B cell (primary cell): ENCODE measurements at regions not wholly inside any gene's neighbourhood (a gene's known extent, or its start where the extent isn't known, plus 50 kb on each side); places are given as distances from the start of the nearest gene placed in this dataset.

Experiments used
- ATAC-seq: fragments of 200-7000 bp; cut with Tn5 transposase; one replicate; pipeline ENCODE4 v1.10.0; 2021; ENCODE audit warnings: low read depth, mild to moderate bottlenecking, moderate number of reproducible peaks, moderate library complexity
- CTCF ChIA-PET: fragments of 350-600 bp; sonication (Branson Sonifier 250); formaldehyde crosslinking; loops from one replicate; lab custom pipeline; 2021; ENCODE audit warnings: antibody characterized with exemption, inconsistent platforms; lab: Charles Lee
- POLR2A ChIA-PET: fragments of 350-600 bp; sonication (Branson Sonifier 250); formaldehyde crosslinking; loops from one replicate; lab custom pipeline; 2021; ENCODE audit warnings: antibody characterized with exemption; lab: Charles Lee
- DNase-seq: peaks from one replicate; pipeline ENCODE4 v3.0.0; 2013
- H2AFZ ChIP-seq: 2 replicates; pipeline ENCODE4 v1.6.1; 2012; ENCODE audit warnings: mild to moderate bottlenecking, low read depth, low read length; ENCODE audit not compliant: insufficient read depth, poor library complexity, severe bottlenecking
- H3K27ac ChIP-seq, 2 donors: 1 replicate in 1 of 2; 2 replicates in 1 of 2; pipeline ENCODE4 v1.5.1; 2012 to 2013; ENCODE audit warnings: low read length in 2 of 2, mild to moderate bottlenecking in 2 of 2, moderate library complexity in 1 of 2
- H3K27me3 ChIP-seq, 4 experiments: fragments of 200-600 bp in 1 of 4; sonication (generic) in 1 of 4; replicated peaks in 1 of 4; 1 replicate in 2 of 4; 2 replicates in 2 of 4; pipeline versions ENCODE4 v1.6.1 to v1.7.0; 2013 to 2016; ENCODE audit warnings: low read length in 3 of 4, mild to moderate bottlenecking in 2 of 4, mixed read lengths in 1 of 4, moderate library complexity in 1 of 4; ENCODE audit not compliant: insufficient read depth in 4 of 4, control insufficient read depth in 3 of 4; ENCODE audit errors: control extremely low read depth in 1 of 4
- H3K36me3 ChIP-seq, 2 experiments: replicated peaks in 1 of 2; 1 replicate in 1 of 2; 2 replicates in 1 of 2; pipeline versions ENCODE4 v1.6.1 to v1.7.1; 2013; ENCODE audit warnings: low read length in 1 of 2; ENCODE audit not compliant: insufficient read depth in 2 of 2, control insufficient read depth in 1 of 2; ENCODE audit errors: control extremely low read depth in 1 of 2, extremely low read depth in 1 of 2
- H3K4me1 ChIP-seq, 2 donors: fragments of 200-600 bp in 1 of 2; sonication (generic) in 1 of 2; 1 replicate in 1 of 2; 2 replicates in 1 of 2; pipeline versions ENCODE4 v1.5.1 to v1.6.1; 2013 to 2017; ENCODE audit warnings: low read length in 2 of 2; ENCODE audit not compliant: control insufficient read depth in 2 of 2, insufficient read depth in 2 of 2
- H3K4me2 ChIP-seq: replicated peaks from 2 replicates; pipeline ENCODE3; 2012; ENCODE audit warnings: mild to moderate bottlenecking, low read depth, low read length; ENCODE audit not compliant: poor library complexity, severe bottlenecking
- H3K4me3 ChIP-seq, 5 experiments: fragments of 200-600 bp in 1 of 5; sonication (generic) in 1 of 5; 1 replicate in 3 of 5; 2 replicates in 2 of 5; pipeline versions ENCODE4 v1.5.1 to v1.7.0; 2011 to 2016; ENCODE audit warnings: low read length in 4 of 5, mild to moderate bottlenecking in 4 of 5, low read depth in 2 of 5, control low read depth in 1 of 5, moderate library complexity in 1 of 5; ENCODE audit not compliant: insufficient read depth in 1 of 5; ENCODE audit errors: control extremely low read depth in 1 of 5, extremely low read depth in 1 of 5
- H3K79me2 ChIP-seq: fragments of 200-600 bp; sonication (generic); one replicate; pipeline ENCODE4 v1.6.0; 2016; ENCODE audit warnings: low read length; ENCODE audit not compliant: control insufficient read depth, insufficient read depth
- H3K9ac ChIP-seq: fragments of 200-600 bp; sonication (generic); 2 replicates; pipeline ENCODE4 v1.6.1; 2017; ENCODE audit warnings: mild to moderate bottlenecking, low read length, moderate library complexity
- H3K9me3 ChIP-seq, 3 donors: one replicate each; pipeline versions ENCODE4 v1.6.1 to v1.7.1; 2013; ENCODE audit warnings: low read length in 2 of 3; ENCODE audit not compliant: control insufficient read depth in 2 of 3, insufficient read depth in 1 of 3; ENCODE audit errors: control extremely low read depth in 1 of 3
- H4K20me1 ChIP-seq: 2 replicates; pipeline ENCODE4 v1.6.0; 2012; ENCODE audit warnings: mild to moderate bottlenecking, low read length; ENCODE audit not compliant: insufficient read depth, control insufficient read depth, poor library complexity, severe bottlenecking
- H3K27ac Mint-ChIP-seq: one replicate; pipeline ENCODE4 v1.8.0; 2021; ENCODE audit warnings: mixed read lengths
- H3K27me3 Mint-ChIP-seq: one replicate; pipeline ENCODE4 v1.8.0; 2021; ENCODE audit warnings: mixed read lengths
- H3K4me1 Mint-ChIP-seq: one replicate; pipeline ENCODE4 v1.8.0; 2021; ENCODE audit warnings: mixed read lengths
- H3K4me3 Mint-ChIP-seq: one replicate; pipeline ENCODE4 v1.8.0; 2021; ENCODE audit warnings: mixed read lengths
- H3K9me3 Mint-ChIP-seq: one replicate; pipeline ENCODE4 v1.8.0; 2022; ENCODE audit warnings: mixed read lengths; ENCODE audit not compliant: insufficient read depth
- CTCF ChIP-seq: fragments of 200-600 bp; IDR thresholded peaks from one replicate; pipeline ENCODE4 v1.8.0; 2022; ENCODE audit warnings: antibody characterized with exemption, mild to moderate bottlenecking
- EZH2 ChIP-seq: IDR thresholded peaks from 2 replicates; pipeline ENCODE4 v1.6.1; 2012; ENCODE audit warnings: borderline replicate concordance, low read depth, mild to moderate bottlenecking, moderate library complexity, low read length; ENCODE audit not compliant: insufficient read depth, poor library complexity, severe bottlenecking
- WGBS: methylation state at CpG from one replicate; pipeline ENCODE4 v1.1.5; 2013; ENCODE audit warnings: missing lambda C conversion rate; ENCODE audit not compliant: insufficient coverage; 5-methylcytosine and 5-hydroxymethylcytosine counted together
- intact Hi-C: fragments of 100-400 bp; cut with micrococcal nuclease; formaldehyde crosslinking; loops from one replicate; pipeline ENCODE4 v1.10.0; 2022

- ATAC-seq = no peak
- Histone ChIP-seq H3K4me3 (no peak overlapping the region), H3K79me2 (no peaks in the 10 kb centered on the region), H3K27ac (no peak overlapping the region), H2AFZ (no peak overlapping the region), H3K4me2 (no peak overlapping the region), H3K9me3 (peaks cover 0 to 4% (median 0%) of the 10 kb centered on the region in 3 donors), H4K20me1 (no peaks in the 10 kb centered on the region), H3K27me3 (peaks cover 0 to 3% (median 0%) of the 10 kb centered on the region in 4 experiments), H3K36me3 (no peaks in the 10 kb centered on the region), H3K9ac (no peak overlapping the region), H3K4me1 (no peaks in the 10 kb centered on the region)
- no peaks in the 10 kb centered on the region for H3K4me1 Mint-ChIP-seq
- no peaks in the 10 kb centered on the region for H3K9me3 Mint-ChIP-seq
- ChIA-PET POLR2A (no interaction called here), CTCF (no interaction called here)
- no peak for DNase-seq
- 100% methylated on average over 2 of the region's 2 CpGs for WGBS
- no peak overlapping the region for H3K27ac Mint-ChIP-seq
- no peak overlapping the region for H3K4me3 Mint-ChIP-seq
- intact Hi-C loops = no loop called here
- TF ChIP-seq EZH2 = no peak
- TF ChIP-seq CTCF = no peak
- peaks cover 10% of the 10 kb centered on the region for H3K27me3 Mint-ChIP-seq
Measured at GRCh38 chr14:54200726-54201125, 196.1 kb upstream of the CDKN3 start.

- H3K27me3 ChIP-seq = peaks cover 0 to 3% (median 0%) of the 10 kb centered on the region in 4 experiments
- Mint-ChIP-seq H3K4me1 (no peaks in the 10 kb centered on the region), H3K27me3 (peaks cover 9% of the 10 kb centered on the region), H3K27ac (no peak overlapping the region), H3K9me3 (no peaks in the 10 kb centered on the region), H3K4me3 (no peak overlapping the region)
- no peak overlapping the region for H2AFZ ChIP-seq
- TF ChIP-seq CTCF = no peak
- TF ChIP-seq EZH2 = no peak
- no peaks in the 10 kb centered on the region for H4K20me1 ChIP-seq
- no peak for ATAC-seq
- no peak overlapping the region for H3K4me3 ChIP-seq
- intact Hi-C loops = no loop called here
- no peaks in the 10 kb centered on the region for H3K79me2 ChIP-seq
- H3K27ac ChIP-seq = no peak overlapping the region
- H3K9ac ChIP-seq = no peak overlapping the region
- no CpG with 5 or more reads among the region's 6 CpGs for WGBS
- H3K4me1 ChIP-seq = no peaks in the 10 kb centered on the region
- H3K4me2 ChIP-seq = no peak overlapping the region
- CTCF ChIA-PET = no interaction called here
- H3K36me3 ChIP-seq = no peaks in the 10 kb centered on the region
- peaks cover 0 to 4% (median 0%) of the 10 kb centered on the region in 3 donors for H3K9me3 ChIP-seq
- POLR2A ChIA-PET = no interaction called here
- DNase-seq = no peak
Measured at GRCh38 chr14:54202288-54202687, 194.5 kb upstream of the CDKN3 start.
